ENCODE measurements at regions not wholly inside any gene's neighbourhood (a gene's known extent, or its start where the extent isn't known, plus 50 kb on each side); places are given as distances from the start of the nearest gene placed in this dataset.

DNA sequence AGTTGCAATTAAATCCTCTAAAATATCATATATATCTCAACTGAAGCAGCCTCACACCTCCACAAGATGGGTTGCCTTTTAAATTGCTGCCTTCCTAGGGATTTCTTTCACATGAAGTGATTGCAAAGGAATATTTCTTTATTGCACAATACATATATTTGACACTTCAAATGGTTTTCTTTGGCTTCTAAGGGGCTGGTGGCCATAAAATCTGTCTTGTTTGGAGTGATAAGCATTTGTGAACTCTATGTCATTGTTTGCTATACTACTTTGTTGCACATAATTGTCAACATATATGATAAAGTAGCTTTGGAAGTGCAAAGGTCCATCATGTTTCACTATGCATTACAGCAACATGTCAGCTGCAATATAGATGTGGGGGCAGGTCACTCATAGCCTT, 2380.9 kb downstream of the PCDH9 start:
- H3K4me3 Mint-ChIP-seq: no peak overlapping the region
- no peak for ATAC-seq (ENCODE audit: poor library complexity)
- H3K27ac Mint-ChIP-seq: no peak overlapping the region
- no peak overlapping the region for H3K4me3 ChIP-seq (ENCODE audit: low read length)
- no peaks in the 10 kb centered on the region for H3K27me3 Mint-ChIP-seq
- ChIA-PET CTCF (no interaction called here), POLR2A (no interaction called here)
- intact Hi-C loops (cut with DNase I, micrococcal nuclease): no loop called here
- no peaks in the 10 kb centered on the region for H3K36me3 Mint-ChIP-seq (ENCODE audit: low read depth)
- no peaks in the 10 kb centered on the region for H3K4me1 Mint-ChIP-seq (ENCODE audit: low read depth)
- peaks cover 5% of the 10 kb centered on the region for H3K9me3 Mint-ChIP-seq
- no peaks in the 10 kb centered on the region for H3K27me3 ChIP-seq (ENCODE audit: control insufficient read depth in 1 of 2, insufficient read depth in 2 of 2, low read length in 2 of 2)
- TF ChIP-seq, protein P1, sequence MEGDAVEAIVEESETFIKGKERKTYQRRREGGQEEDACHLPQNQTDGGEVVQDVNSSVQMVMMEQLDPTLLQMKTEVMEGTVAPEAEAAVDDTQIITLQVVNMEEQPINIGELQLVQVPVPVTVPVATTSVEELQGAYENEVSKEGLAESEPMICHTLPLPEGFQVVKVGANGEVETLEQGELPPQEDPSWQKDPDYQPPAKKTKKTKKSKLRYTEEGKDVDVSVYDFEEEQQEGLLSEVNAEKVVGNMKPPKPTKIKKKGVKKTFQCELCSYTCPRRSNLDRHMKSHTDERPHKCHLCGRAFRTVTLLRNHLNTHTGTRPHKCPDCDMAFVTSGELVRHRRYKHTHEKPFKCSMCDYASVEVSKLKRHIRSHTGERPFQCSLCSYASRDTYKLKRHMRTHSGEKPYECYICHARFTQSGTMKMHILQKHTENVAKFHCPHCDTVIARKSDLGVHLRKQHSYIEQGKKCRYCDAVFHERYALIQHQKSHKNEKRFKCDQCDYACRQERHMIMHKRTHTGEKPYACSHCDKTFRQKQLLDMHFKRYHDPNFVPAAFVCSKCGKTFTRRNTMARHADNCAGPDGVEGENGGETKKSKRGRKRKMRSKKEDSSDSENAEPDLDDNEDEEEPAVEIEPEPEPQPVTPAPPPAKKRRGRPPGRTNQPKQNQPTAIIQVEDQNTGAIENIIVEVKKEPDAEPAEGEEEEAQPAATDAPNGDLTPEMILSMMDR (IDR thresholded peaks at IDR 0.05): no peak
- H3K27ac ChIP-seq (ENCODE audit: low read depth in 1 of 2, low read length in 2 of 2): no peak overlapping the region
- no peaks in the 10 kb centered on the region for H3K9me3 ChIP-seq (ENCODE audit: control insufficient read depth in 1 of 2, insufficient read depth in 1 of 2, low read length in 2 of 2)
- no peak for DNase-seq
- H3K4me1 ChIP-seq (ENCODE audit: insufficient read depth, low read length): no peaks in the 10 kb centered on the region
- H3K36me3 ChIP-seq (ENCODE audit: insufficient read depth, low read length): no peaks in the 10 kb centered on the region

DNA sequence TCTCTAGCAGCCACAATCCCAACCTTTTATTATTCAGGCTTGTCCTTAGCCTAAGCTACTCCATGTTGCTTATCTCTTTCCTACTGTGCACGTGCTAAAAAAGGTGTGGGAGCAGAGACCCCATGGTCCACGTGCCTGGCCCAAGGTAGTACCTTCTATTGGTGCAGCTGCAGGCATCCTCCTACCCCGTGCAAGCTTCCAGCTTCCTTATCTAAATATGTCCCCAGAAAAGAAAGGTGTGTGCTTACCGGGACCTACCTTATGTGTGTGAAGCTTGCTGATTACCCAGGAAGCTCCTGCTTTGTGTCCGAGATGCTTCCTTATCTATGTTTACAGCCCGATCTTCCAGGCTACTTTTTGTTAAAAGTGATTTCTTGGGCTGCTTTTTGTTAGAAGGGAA, 2382.4 kb downstream of the PCDH9 start:
- no peaks in the 10 kb centered on the region for H3K4me1 Mint-ChIP-seq (ENCODE audit: low read depth)
- Histone ChIP-seq H3K27ac (ENCODE audit: low read depth in 1 of 2, low read length in 2 of 2) (no peak overlapping the region), H3K27me3 (ENCODE audit: control insufficient read depth in 1 of 2, insufficient read depth in 2 of 2, low read length in 2 of 2) (no peaks in the 10 kb centered on the region), H3K4me3 (ENCODE audit: low read length) (no peak overlapping the region), H3K36me3 (ENCODE audit: insufficient read depth, low read length) (no peaks in the 10 kb centered on the region), H3K9me3 (ENCODE audit: control insufficient read depth in 1 of 2, insufficient read depth in 1 of 2, low read length in 2 of 2) (no peaks in the 10 kb centered on the region), H3K4me1 (ENCODE audit: insufficient read depth, low read length) (no peaks in the 10 kb centered on the region)
- CTCF ChIA-PET: no interaction called here
- TF ChIP-seq, protein P1 (IDR thresholded peaks at IDR 0.05): no peak
- no peaks in the 10 kb centered on the region for H3K27me3 Mint-ChIP-seq
- H3K36me3 Mint-ChIP-seq (ENCODE audit: low read depth): no peaks in the 10 kb centered on the region
- H3K4me3 Mint-ChIP-seq: no peak overlapping the region
- H3K27ac Mint-ChIP-seq: no peak overlapping the region
- peaks cover 7% of the 10 kb centered on the region for H3K9me3 Mint-ChIP-seq
- intact Hi-C loops (cut with DNase I, micrococcal nuclease): no loop called here
- no peak for ATAC-seq (ENCODE audit: poor library complexity)
- POLR2A ChIA-PET: no interaction called here
- no peak for DNase-seq

DNA sequence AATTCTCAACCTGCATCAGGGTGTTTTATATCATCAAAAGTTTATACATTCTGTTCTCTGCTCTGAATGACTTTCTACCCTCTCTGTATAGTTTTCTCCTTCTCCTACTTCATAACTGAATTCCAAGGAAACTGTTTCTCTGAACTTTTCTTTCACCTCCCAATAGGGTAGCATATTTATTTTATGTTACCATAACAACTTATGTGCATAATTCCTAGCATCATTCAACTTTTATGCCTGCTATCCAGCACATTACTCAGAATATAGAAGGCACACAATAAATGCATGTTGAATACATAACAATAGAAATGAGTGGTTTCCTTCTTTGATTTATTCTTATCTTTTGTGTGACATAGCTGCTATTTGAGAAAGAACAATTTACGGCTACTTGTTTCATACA, 2385.0 kb downstream of the PCDH9 start:
- Mint-ChIP-seq H3K9me3 (peaks cover 5% of the 10 kb centered on the region), H3K4me3 (no peak overlapping the region), H3K4me1 (ENCODE audit: low read depth) (no peaks in the 10 kb centered on the region), H3K27ac (no peak overlapping the region), H3K27me3 (no peaks in the 10 kb centered on the region), H3K36me3 (ENCODE audit: low read depth) (no peaks in the 10 kb centered on the region)
- Histone ChIP-seq H3K27me3 (ENCODE audit: control insufficient read depth in 1 of 2, insufficient read depth in 2 of 2, low read length in 2 of 2) (no peaks in the 10 kb centered on the region), H3K27ac (ENCODE audit: low read depth in 1 of 2, low read length in 2 of 2) (no peak overlapping the region), H3K4me3 (ENCODE audit: low read length) (no peak overlapping the region), H3K9me3 (ENCODE audit: control insufficient read depth in 1 of 2, insufficient read depth in 1 of 2, low read length in 2 of 2) (peaks cover 0 to 4% of the 10 kb centered on the region in 2 experiments), H3K36me3 (ENCODE audit: insufficient read depth, low read length) (no peaks in the 10 kb centered on the region), H3K4me1 (ENCODE audit: insufficient read depth, low read length) (no peaks in the 10 kb centered on the region)
- intact Hi-C loops (cut with DNase I, micrococcal nuclease): no loop called here
- ATAC-seq (ENCODE audit: poor library complexity): no peak
- DNase-seq: no peak
- CTCF ChIA-PET: no interaction called here
- TF ChIP-seq, protein P1 (IDR thresholded peaks at IDR 0.05): no peak
- POLR2A ChIA-PET: no interaction called here
